ENCODE measurements at regions not wholly inside any gene's neighbourhood (a gene's known extent, or its start where the extent isn't known, plus 50 kb on each side); places are given as distances from the start of the nearest gene placed in this dataset.

GRCh38 chr1:47522935-47523834 lies 85.3 kb downstream of the FOXD2 start:
- no peak overlapping the region for H3K4me2 ChIP-seq (ENCODE audit: low read length)
- TF ChIP-seq, protein P1, sequence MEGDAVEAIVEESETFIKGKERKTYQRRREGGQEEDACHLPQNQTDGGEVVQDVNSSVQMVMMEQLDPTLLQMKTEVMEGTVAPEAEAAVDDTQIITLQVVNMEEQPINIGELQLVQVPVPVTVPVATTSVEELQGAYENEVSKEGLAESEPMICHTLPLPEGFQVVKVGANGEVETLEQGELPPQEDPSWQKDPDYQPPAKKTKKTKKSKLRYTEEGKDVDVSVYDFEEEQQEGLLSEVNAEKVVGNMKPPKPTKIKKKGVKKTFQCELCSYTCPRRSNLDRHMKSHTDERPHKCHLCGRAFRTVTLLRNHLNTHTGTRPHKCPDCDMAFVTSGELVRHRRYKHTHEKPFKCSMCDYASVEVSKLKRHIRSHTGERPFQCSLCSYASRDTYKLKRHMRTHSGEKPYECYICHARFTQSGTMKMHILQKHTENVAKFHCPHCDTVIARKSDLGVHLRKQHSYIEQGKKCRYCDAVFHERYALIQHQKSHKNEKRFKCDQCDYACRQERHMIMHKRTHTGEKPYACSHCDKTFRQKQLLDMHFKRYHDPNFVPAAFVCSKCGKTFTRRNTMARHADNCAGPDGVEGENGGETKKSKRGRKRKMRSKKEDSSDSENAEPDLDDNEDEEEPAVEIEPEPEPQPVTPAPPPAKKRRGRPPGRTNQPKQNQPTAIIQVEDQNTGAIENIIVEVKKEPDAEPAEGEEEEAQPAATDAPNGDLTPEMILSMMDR (conservative IDR thresholded peaks at IDR 0.05; ENCODE audit: low read depth, low read length) = no peak
- no peak for TF ChIP-seq EZH2phosphoT487 (IDR thresholded peaks at IDR 0.05; ENCODE audit: borderline replicate concordance, low read length)
- no peak for TF ChIP-seq EZH2 (IDR thresholded peaks at IDR 0.05; ENCODE audit: low read length, unreplicated experiment)
- ATAC-seq (no peak), DNase-seq (no peak)
- no peak overlapping the region for H3K27ac ChIP-seq (ENCODE audit: low read length)
- no peaks in the 10 kb centered on the region for H3F3A ChIP-seq (ENCODE audit: low read length, unreplicated experiment)
- no TSS peak for BruUV-seq (replicated peaks)
- H2AFZ ChIP-seq (ENCODE audit: low read length) = no peak overlapping the region
- no peaks in the 10 kb centered on the region for H3K27me3 ChIP-seq (ENCODE audit: low read length)
- no peaks in the 10 kb centered on the region for H4K20me1 ChIP-seq (ENCODE audit: low read length)
- H3K79me2 ChIP-seq (ENCODE audit: low read length) = no peaks in the 10 kb centered on the region
- no peak overlapping the region for H3K4me3 ChIP-seq (ENCODE audit: low read length)
- H3K9ac ChIP-seq (ENCODE audit: low read length) = no peak overlapping the region
- no peaks in the 10 kb centered on the region for H3K9me3 ChIP-seq (ENCODE audit: low read length)
- intact Hi-C loops (cut with micrococcal nuclease) = loop anchor here (10.0 kb wide), 1 partner anchor 82 kb away; no protein-coding TSS in a partner anchor
- CTCF ChIA-PET = no interaction called here
- no peaks in the 10 kb centered on the region for H3K4me1 ChIP-seq (ENCODE audit: insufficient read depth, low read length)
- POLR2A ChIA-PET (ENCODE audit: unreplicated experiment) = no interaction called here
- no peaks in the 10 kb centered on the region for H3K36me3 ChIP-seq (ENCODE audit: low read depth, low read length)
- no peaks in the 10 kb centered on the region for H3K9me2 ChIP-seq (replicated peaks; ENCODE audit: low read length)

GRCh38 chr1:47523835-47524215 lies 86.0 kb downstream of the FOXD2 start:
- DNase-seq = no peak
- BruUV-seq (replicated peaks) = no TSS peak
- no peak for TF ChIP-seq EZH2phosphoT487 (IDR thresholded peaks at IDR 0.05; ENCODE audit: borderline replicate concordance, low read length)
- no peak for TF ChIP-seq EZH2 (IDR thresholded peaks at IDR 0.05; ENCODE audit: low read length, unreplicated experiment)
- Histone ChIP-seq H3K9ac (ENCODE audit: low read length) (no peak overlapping the region), H3F3A (ENCODE audit: low read length, unreplicated experiment) (no peaks in the 10 kb centered on the region), H3K79me2 (ENCODE audit: low read length) (no peaks in the 10 kb centered on the region), H3K4me1 (ENCODE audit: insufficient read depth, low read length) (no peaks in the 10 kb centered on the region), H3K4me2 (ENCODE audit: low read length) (no peak overlapping the region), H3K4me3 (ENCODE audit: low read length) (no peak overlapping the region), H3K36me3 (ENCODE audit: low read depth, low read length) (no peaks in the 10 kb centered on the region), H3K9me2 (replicated peaks; ENCODE audit: low read length) (no peaks in the 10 kb centered on the region), H3K27ac (ENCODE audit: low read length) (no peak overlapping the region), H2AFZ (ENCODE audit: low read length) (no peak overlapping the region), H4K20me1 (ENCODE audit: low read length) (no peaks in the 10 kb centered on the region), H3K9me3 (ENCODE audit: low read length) (no peaks in the 10 kb centered on the region), H3K27me3 (ENCODE audit: low read length) (no peaks in the 10 kb centered on the region)
- ChIA-PET POLR2A (ENCODE audit: unreplicated experiment) (no interaction called here), CTCF (no interaction called here)
- ATAC-seq = no peak
- intact Hi-C loops (cut with micrococcal nuclease) = loop anchor here (10.0 kb wide), 1 partner anchor 81 kb away; no protein-coding TSS in a partner anchor

GRCh38 chr1:47524272-47524671 lies 86.4 kb downstream of the FOXD2 start:
- Histone ChIP-seq H3K4me3 (ENCODE audit: low read length) (no peak overlapping the region), H3K9ac (ENCODE audit: low read length) (no peak overlapping the region), H3K4me2 (ENCODE audit: low read length) (no peak overlapping the region), H4K20me1 (ENCODE audit: low read length) (no peaks in the 10 kb centered on the region), H3K9me3 (ENCODE audit: low read length) (peaks cover 4% of the 10 kb centered on the region), H3K27me3 (ENCODE audit: low read length) (no peaks in the 10 kb centered on the region), H3K79me2 (ENCODE audit: low read length) (no peaks in the 10 kb centered on the region), H3K36me3 (ENCODE audit: low read depth, low read length) (no peaks in the 10 kb centered on the region), H2AFZ (ENCODE audit: low read length) (no peak overlapping the region), H3F3A (ENCODE audit: low read length, unreplicated experiment) (no peaks in the 10 kb centered on the region), H3K4me1 (ENCODE audit: insufficient read depth, low read length) (no peaks in the 10 kb centered on the region), H3K27ac (ENCODE audit: low read length) (no peak overlapping the region), H3K9me2 (replicated peaks; ENCODE audit: low read length) (no peaks in the 10 kb centered on the region)
- no peak for ATAC-seq
- POLR2A ChIA-PET (ENCODE audit: unreplicated experiment) = no interaction called here
- CTCF ChIA-PET = no interaction called here
- no TSS peak for BruUV-seq (replicated peaks)
- TF ChIP-seq EZH2 (IDR thresholded peaks at IDR 0.05; ENCODE audit: low read length, unreplicated experiment) (no peak), EZH2phosphoT487 (IDR thresholded peaks at IDR 0.05; ENCODE audit: borderline replicate concordance, low read length) (no peak)
- TF ChIP-seq, protein P1 (conservative IDR thresholded peaks at IDR 0.05; ENCODE audit: low read depth, low read length) = no peak
- intact Hi-C loops (cut with micrococcal nuclease) = loop anchor here (10.0 kb wide), 1 partner anchor 81 kb away; no protein-coding TSS in a partner anchor
- DNase-seq = no peak
